Muscle of back (tissue), 3 donors: ENCODE measurements at regions not wholly inside any gene's neighbourhood (a gene's known extent, or its start where the extent isn't known, plus 50 kb on each side); places are given as distances from the start of the nearest gene placed in this dataset.

Experiments
- DNase-seq, 3 donors: peaks; one replicate each; pipeline versions ENCODE4 v3.0.0 to v3.0.0-alpha.2; 2013

GRCh38 chr6:134464690-134465411, 146.9 kb upstream of the SGK1 start:
- peak; percentile 42 to 79 (median 56) for DNase-seq

GRCh38 chr6:134458857-134459657, 141.1 kb upstream of the SGK1 start:
- no peak for DNase-seq

- DNase-seq = no peak
Observed at GRCh38 chr6:134457941-134458340, 140.0 kb upstream of the SGK1 start.

GRCh38 chr6:134456226-134456625, 138.3 kb upstream of the SGK1 start:
- DNase-seq = no peak

GRCh38 chr6:134455319-134455718, 137.4 kb upstream of the SGK1 start:
- DNase-seq = no peak

GRCh38 chr6:134454794-134455193, 136.9 kb upstream of the SGK1 start:
- no peak for DNase-seq

- DNase-seq = no peak
Observed at GRCh38 chr6:134453792-134454510, 136.0 kb upstream of the SGK1 start.

- DNase-seq = no peak
Observed at GRCh38 chr6:134452906-134453305, 135.0 kb upstream of the SGK1 start.

- no peak for DNase-seq
Observed at GRCh38 chr6:134451529-134451928, 133.6 kb upstream of the SGK1 start.

GRCh38 chr6:134449781-134450180, 131.9 kb upstream of the SGK1 start:
- DNase-seq = no peak

- no peak for DNase-seq
Observed at GRCh38 chr6:134449004-134449403, 131.1 kb upstream of the SGK1 start.

GRCh38 chr6:134447883-134448387, 130.0 kb upstream of the SGK1 start:
- DNase-seq = peak in 1 of 3 donors; percentile 92

- DNase-seq = no peak
Observed at GRCh38 chr6:134447423-134447822, 129.5 kb upstream of the SGK1 start.

- DNase-seq = no peak
Observed at GRCh38 chr6:134446896-134447295, 129.0 kb upstream of the SGK1 start.

- DNase-seq = peak in 2 of 3 donors; percentile 49 to 79
Observed at GRCh38 chr6:134446218-134446848, 128.4 kb upstream of the SGK1 start.

GRCh38 chr6:134443009-134443408, 125.1 kb upstream of the SGK1 start:
- DNase-seq = no peak

- no peak for DNase-seq
Observed at GRCh38 chr6:134442073-134442472, 124.2 kb upstream of the SGK1 start.

GRCh38 chr6:134438837-134439236, 120.9 kb upstream of the SGK1 start:
- DNase-seq = no peak

GRCh38 chr6:134437376-134437775, 119.5 kb upstream of the SGK1 start:
- DNase-seq = no peak

- DNase-seq = no peak
Observed at GRCh38 chr6:134436950-134437349, 119.0 kb upstream of the SGK1 start.

- DNase-seq = peak in 1 of 3 donors; percentile 90
Observed at GRCh38 chr6:134436281-134436815, 118.4 kb upstream of the SGK1 start.
